Neuronal stem cell (in vitro differentiated cells): ENCODE measurements at regions not wholly inside any gene's neighbourhood (a gene's known extent, or its start where the extent isn't known, plus 50 kb on each side); places are given as distances from the start of the nearest gene placed in this dataset.

Source experiments
- DNase-seq: peaks from one replicate; pipeline ENCODE4 v3.0.0-alpha.2; 2013; ENCODE audit warnings: low spot score
- H2AFZ ChIP-seq: one replicate; pipeline ENCODE4 v1.6.1; 2013; ENCODE audit warnings: mild to moderate bottlenecking, low read length, inconsistent platforms
- H2AK5ac ChIP-seq: 2 replicates; pipeline ENCODE4 v1.6.1; 2013; ENCODE audit warnings: low read depth, mild to moderate bottlenecking, inconsistent platforms, low read length, moderate library complexity, mixed read lengths
- H2BK120ac ChIP-seq: 2 replicates; pipeline ENCODE4 v1.6.1; 2013; ENCODE audit warnings: low read depth, mild to moderate bottlenecking, inconsistent platforms, low read length, moderate library complexity, mixed read lengths
- H2BK12ac ChIP-seq: one replicate; pipeline ENCODE4 v1.6.1; 2013; ENCODE audit warnings: low read length, inconsistent platforms
- H2BK15ac ChIP-seq: 2 replicates; pipeline ENCODE4 v1.6.1; 2013; ENCODE audit warnings: mild to moderate bottlenecking, low read length, inconsistent platforms, mixed read lengths
- H2BK5ac ChIP-seq: one replicate; pipeline ENCODE4 v1.6.1; 2013; ENCODE audit warnings: inconsistent platforms, mild to moderate bottlenecking, low read length, moderate library complexity
- H3K14ac ChIP-seq: one replicate; pipeline ENCODE4 v1.6.1; 2013; ENCODE audit warnings: low read length, inconsistent platforms
- H3K18ac ChIP-seq: 2 replicates; pipeline ENCODE4 v1.6.1; 2013; ENCODE audit warnings: low read length, inconsistent platforms
- H3K23ac ChIP-seq: 2 replicates; pipeline ENCODE4 v1.6.1; 2013; ENCODE audit warnings: low read depth, mild to moderate bottlenecking, mixed read lengths, low read length, inconsistent platforms; ENCODE audit not compliant: poor library complexity
- H3K27ac ChIP-seq: replicated peaks from 3 replicates; pipeline ENCODE4 v1.5.1; 2013; ENCODE audit warnings: low read length, inconsistent platforms
- H3K27me3 ChIP-seq, 3 experiments: 2 replicates each; pipeline ENCODE4 v1.6.1; 2013; ENCODE audit warnings: low read length in 3 of 3, mild to moderate bottlenecking in 2 of 3, inconsistent platforms in 1 of 3, low read depth in 1 of 3, mixed read lengths in 1 of 3, moderate library complexity in 1 of 3; ENCODE audit not compliant: control insufficient read depth in 3 of 3, insufficient read depth in 3 of 3
- H3K36me3 ChIP-seq, 2 donors: replicated peaks in 1 of 2; 2 replicates each; pipeline ENCODE4 v1.6.1; 2013; ENCODE audit warnings: low read length in 2 of 2; ENCODE audit not compliant: control insufficient read depth in 2 of 2, insufficient read depth in 2 of 2
- H3K4ac ChIP-seq: 2 replicates; pipeline ENCODE4 v1.6.1; 2013; ENCODE audit warnings: inconsistent platforms, mild to moderate bottlenecking, low read length, moderate library complexity
- H3K4me1 ChIP-seq, 2 donors: 1 replicate in 1 of 2; 2 replicates in 1 of 2; pipeline ENCODE4 v1.6.1; 2013; ENCODE audit warnings: low read length in 2 of 2, low read depth in 1 of 2; ENCODE audit not compliant: control insufficient read depth in 2 of 2, insufficient read depth in 1 of 2
- H3K4me2 ChIP-seq: one replicate; pipeline ENCODE4 v1.6.1; 2013; ENCODE audit warnings: mild to moderate bottlenecking, low read length, inconsistent platforms; ENCODE audit not compliant: insufficient read depth, poor library complexity, severe bottlenecking
- H3K4me3 ChIP-seq, 2 donors: 2 replicates each; pipeline ENCODE4 v1.5.1; 2013; ENCODE audit warnings: low read length in 2 of 2, mild to moderate bottlenecking in 2 of 2, inconsistent platforms in 1 of 2, moderate library complexity in 1 of 2
- H3K79me1 ChIP-seq: one replicate; pipeline ENCODE4 v1.6.1; 2013; ENCODE audit warnings: low read depth, mild to moderate bottlenecking, inconsistent platforms, low read length, moderate library complexity
- H3K9ac ChIP-seq: one replicate; pipeline ENCODE4 v1.6.1; 2013; ENCODE audit warnings: mild to moderate bottlenecking, low read depth, low read length, inconsistent platforms; ENCODE audit not compliant: poor library complexity
- H3K9me3 ChIP-seq, 2 donors: replicated peaks in 1 of 2; 2 replicates each; pipeline versions ENCODE3 to v1.6.1; 2013; ENCODE audit warnings: low read length in 2 of 2, mild to moderate bottlenecking in 2 of 2, inconsistent platforms in 1 of 2, low read depth in 1 of 2, mixed read lengths in 1 of 2, moderate library complexity in 1 of 2; ENCODE audit not compliant: control insufficient read depth in 2 of 2, insufficient read depth in 1 of 2
- H4K8ac ChIP-seq: one replicate; pipeline ENCODE4 v1.6.1; 2013; ENCODE audit warnings: low read depth, mild to moderate bottlenecking, inconsistent platforms, low read length, moderate library complexity
- H4K91ac ChIP-seq: one replicate; pipeline ENCODE4 v1.6.1; 2013; ENCODE audit warnings: low read length, low read depth, mild to moderate bottlenecking, inconsistent platforms; ENCODE audit not compliant: poor library complexity
- WGBS, 2 donors: extraction: QIAGEN DNeasy Blood & Tissue Kit; methylation state at CpG; one replicate each; pipeline ENCODE4 v1.1.7; 2013; ENCODE audit warnings: missing lambda C conversion rate in 2 of 2, mixed read lengths in 1 of 2; ENCODE audit not compliant: insufficient read length in 2 of 2, insufficient replicate concordance in 1 of 2; ENCODE audit errors: extremely low coverage in 2 of 2; 5-methylcytosine and 5-hydroxymethylcytosine counted together

DNA sequence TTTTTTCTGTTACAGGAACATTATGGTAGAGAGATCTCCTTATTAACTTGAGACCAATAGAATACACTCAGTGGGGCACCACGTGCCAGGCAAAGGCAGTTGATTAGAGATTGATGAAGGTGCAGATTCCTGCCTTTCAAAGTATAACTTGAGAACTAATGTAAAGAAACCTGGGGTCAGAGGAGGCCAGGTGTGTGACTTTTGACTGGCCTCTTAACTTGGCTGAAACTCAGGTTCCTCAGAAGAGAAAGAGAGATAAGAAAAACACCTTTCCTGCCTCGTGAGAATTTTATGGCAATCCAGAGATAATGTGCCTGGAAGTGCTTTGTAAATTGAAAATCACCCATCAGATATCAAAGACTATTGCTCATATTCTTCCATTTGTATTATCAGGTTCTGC lies 110.7 kb upstream of the GZMB start:
- no peak for DNase-seq
- H3K4me3 ChIP-seq = no peak overlapping the region
- H3K36me3 ChIP-seq = no peaks in the 10 kb centered on the region
- no peak overlapping the region for H2BK120ac ChIP-seq
- no peak overlapping the region for H2AFZ ChIP-seq
- H3K4ac ChIP-seq = no peak overlapping the region
- no peaks in the 10 kb centered on the region for H3K79me1 ChIP-seq
- H2BK15ac ChIP-seq = no peak overlapping the region
- no peak overlapping the region for H4K8ac ChIP-seq
- no peaks in the 10 kb centered on the region for H3K9me3 ChIP-seq
- H3K27ac ChIP-seq = no peak overlapping the region
- no peak overlapping the region for H3K14ac ChIP-seq
- H2BK5ac ChIP-seq = no peak overlapping the region
- no peak overlapping the region for H3K9ac ChIP-seq
- H2BK12ac ChIP-seq = no peak overlapping the region
- H3K27me3 ChIP-seq = no peaks in the 10 kb centered on the region
- no peak overlapping the region for H2AK5ac ChIP-seq
- H3K23ac ChIP-seq = no peak overlapping the region
- no peaks in the 10 kb centered on the region for H3K4me1 ChIP-seq
- no CpG with 5 or more reads among the region's 2 CpGs for WGBS, 2 donors
- H3K18ac ChIP-seq = no peak overlapping the region
- no peak overlapping the region for H4K91ac ChIP-seq
- no peak overlapping the region for H3K4me2 ChIP-seq

DNA sequence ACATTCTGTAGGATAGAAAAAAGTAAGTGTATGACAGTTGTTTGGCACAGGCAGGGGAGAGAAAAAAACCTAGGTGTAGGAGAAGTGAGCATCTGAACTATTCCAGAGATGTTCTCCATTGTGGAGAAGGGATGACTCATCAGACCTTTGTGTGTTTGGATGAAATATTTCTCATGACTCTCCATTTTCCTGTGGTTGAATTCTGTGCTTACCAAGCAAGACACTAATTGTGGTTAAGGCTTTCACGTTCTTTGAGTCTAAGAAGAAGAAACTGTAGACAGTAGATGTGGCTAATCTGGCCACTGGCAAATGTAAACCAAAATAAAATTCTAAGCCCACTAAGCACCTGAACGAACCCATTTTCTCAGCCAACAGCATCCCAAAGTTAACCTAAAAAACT lies 107.9 kb upstream of the GZMB start:
- Histone ChIP-seq H3K79me1 (no peaks in the 10 kb centered on the region), H3K23ac (no peak overlapping the region), H3K18ac (no peak overlapping the region), H4K8ac (no peak overlapping the region), H4K91ac (no peak overlapping the region), H3K14ac (no peak overlapping the region), H3K4ac (no peak overlapping the region), H3K4me1 (no peaks in the 10 kb centered on the region), H3K36me3 (no peaks in the 10 kb centered on the region), H2BK5ac (no peak overlapping the region), H2AFZ (no peak overlapping the region), H3K9me3 (no peaks in the 10 kb centered on the region), H3K4me3 (no peak overlapping the region), H3K4me2 (no peak overlapping the region), H2BK15ac (no peak overlapping the region), H3K27me3 (no peaks in the 10 kb centered on the region), H2BK120ac (no peak overlapping the region), H2BK12ac (no peak overlapping the region), H3K27ac (no peak overlapping the region), H2AK5ac (no peak overlapping the region), H3K9ac (no peak overlapping the region)
- no CpG with 5 or more reads among the region's 2 CpGs for WGBS, 2 donors
- DNase-seq = no peak

DNA sequence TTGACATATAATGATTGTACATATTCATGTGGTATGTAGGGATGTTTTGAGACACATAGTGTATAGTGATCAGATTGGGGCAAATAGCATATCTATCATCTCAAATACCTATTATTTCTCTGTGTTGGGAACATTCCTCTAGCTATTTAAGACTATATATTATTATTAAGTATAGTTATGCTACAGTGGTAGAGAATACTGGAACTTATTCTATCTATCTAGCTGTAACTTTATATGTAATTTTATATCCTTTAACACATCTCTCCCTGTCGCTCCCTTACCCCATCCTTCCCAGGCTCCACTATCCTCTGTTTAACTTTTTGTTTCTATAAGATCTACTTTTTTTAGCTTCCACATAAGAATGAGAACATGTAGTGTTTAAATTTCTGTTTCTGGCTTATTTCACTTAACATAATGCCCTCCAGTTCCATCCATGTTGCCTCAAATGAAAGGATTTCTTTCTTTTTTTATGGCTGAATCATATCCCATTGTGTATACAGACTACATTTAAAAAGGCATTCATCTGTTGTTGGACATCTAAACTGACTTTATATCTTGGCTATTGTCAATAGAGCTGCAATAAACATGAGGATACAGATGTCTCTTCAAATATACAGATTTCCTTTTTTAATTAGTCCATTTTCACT lies 102.1 kb upstream of the GZMB start:
- H2BK15ac ChIP-seq = no peak overlapping the region
- no CpG with 5 or more reads among the region's 1 CpG for WGBS, 2 donors
- no peak overlapping the region for H4K91ac ChIP-seq
- H3K4ac ChIP-seq = no peak overlapping the region
- H3K4me1 ChIP-seq = peaks cover 0 to 4% of the 10 kb centered on the region in 2 donors
- H3K18ac ChIP-seq = no peak overlapping the region
- H3K14ac ChIP-seq = no peak overlapping the region
- H2BK12ac ChIP-seq = no peak overlapping the region
- H2AK5ac ChIP-seq = no peak overlapping the region
- no peaks in the 10 kb centered on the region for H3K9me3 ChIP-seq
- no peak overlapping the region for H2AFZ ChIP-seq
- no peaks in the 10 kb centered on the region for H3K27me3 ChIP-seq
- no peak overlapping the region for H4K8ac ChIP-seq
- no peaks in the 10 kb centered on the region for H3K79me1 ChIP-seq
- H3K4me3 ChIP-seq = no peak overlapping the region
- no peak overlapping the region for H3K27ac ChIP-seq
- no peak for DNase-seq
- no peak overlapping the region for H2BK120ac ChIP-seq
- no peak overlapping the region for H3K4me2 ChIP-seq
- H3K36me3 ChIP-seq = no peaks in the 10 kb centered on the region
- no peak overlapping the region for H2BK5ac ChIP-seq
- H3K23ac ChIP-seq = no peak overlapping the region
- no peak overlapping the region for H3K9ac ChIP-seq

DNA sequence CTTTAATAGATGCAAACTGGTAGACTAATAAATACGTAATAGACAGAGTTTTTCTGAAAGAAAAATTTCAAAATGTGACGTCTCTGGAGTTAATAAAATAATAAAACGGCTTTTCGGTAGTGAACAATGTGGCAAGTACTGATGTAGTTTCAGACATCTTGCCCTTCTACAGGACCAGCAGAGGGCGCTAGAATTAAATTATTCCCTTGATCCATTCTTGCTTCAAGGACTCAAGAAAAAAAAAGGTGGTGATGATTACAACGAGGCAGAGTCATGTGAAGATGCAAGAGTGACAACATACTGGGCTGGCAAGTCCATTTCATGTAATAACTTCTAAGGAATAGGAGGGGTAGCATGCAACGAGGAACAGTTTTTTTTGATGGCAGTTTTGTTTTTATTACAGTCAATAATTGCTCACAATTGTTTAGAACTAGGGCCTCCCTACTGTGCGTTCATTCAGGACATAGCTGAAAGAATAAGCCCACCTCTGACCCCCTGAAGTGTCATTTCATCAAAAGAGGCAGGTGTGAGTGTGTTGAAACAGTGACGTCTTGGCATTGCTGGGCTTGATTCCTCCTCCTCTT lies 101.0 kb upstream of the GZMB start:
- H2BK5ac ChIP-seq = no peak overlapping the region

More for the DNA sequence above, 101.0 kb upstream of the GZMB start:
- Histone ChIP-seq H3K27ac (no peak overlapping the region), H3K36me3 (no peaks in the 10 kb centered on the region), H3K4me1 (peaks cover 0 to 4% of the 10 kb centered on the region in 2 donors), H2BK12ac (no peak overlapping the region), H2AK5ac (no peak overlapping the region), H3K27me3 (no peaks in the 10 kb centered on the region), H3K23ac (no peak overlapping the region), H4K91ac (no peak overlapping the region), H4K8ac (no peak overlapping the region), H2BK120ac (no peak overlapping the region), H2BK15ac (no peak overlapping the region), H3K4ac (no peak overlapping the region), H3K14ac (no peak overlapping the region), H2AFZ (no peak overlapping the region), H3K18ac (no peak overlapping the region), H3K9me3 (no peaks in the 10 kb centered on the region), H3K9ac (no peak overlapping the region), H3K79me1 (no peaks in the 10 kb centered on the region), H3K4me3 (no peak overlapping the region), H3K4me2 (no peak overlapping the region)
- WGBS, 2 donors = no CpG with 5 or more reads among the region's 9 CpGs
- peak; percentile 70 for DNase-seq
